Hepatocyte (in vitro differentiated cells): ENCODE measurements at regions not wholly inside any gene's neighbourhood (a gene's known extent, or its start where the extent isn't known, plus 50 kb on each side); places are given as distances from the start of the nearest gene placed in this dataset.

Experiments used
- DNase-seq: peaks from one replicate; pipeline ENCODE4 v3.0.0-alpha.2; 2016; ENCODE audit warnings: low spot score
- H2AFZ ChIP-seq: fragments of 200-600 bp; sonication (generic); 2 replicates; pipeline ENCODE4 v1.6.0; 2016; ENCODE audit warnings: antibody characterized with exemption, mild to moderate bottlenecking
- H3K27ac ChIP-seq: fragments of 200-600 bp; sonication (generic); 2 replicates; pipeline ENCODE4 v1.5.1; 2016; ENCODE audit warnings: mild to moderate bottlenecking
- H3K27me3 ChIP-seq: fragments of 200-600 bp; sonication (generic); 2 replicates; pipeline ENCODE4 v1.6.1; 2016
- H3K36me3 ChIP-seq: fragments of 200-600 bp; sonication (generic); replicated peaks from 2 replicates; pipeline ENCODE4 v1.5.1; 2016; ENCODE audit warnings: low read depth; ENCODE audit not compliant: insufficient read depth
- H3K4me1 ChIP-seq: fragments of 200-600 bp; sonication (generic); 2 replicates; pipeline ENCODE4 v1.5.1; 2016; ENCODE audit warnings: mild to moderate bottlenecking, moderate library complexity; ENCODE audit not compliant: insufficient read depth
- H3K4me2 ChIP-seq: fragments of 200-600 bp; sonication (generic); 2 replicates; pipeline ENCODE4 v1.6.0; 2016
- H3K4me3 ChIP-seq: fragments of 200-600 bp; sonication (generic); 2 replicates; pipeline ENCODE4 v1.5.1; 2016; ENCODE audit warnings: mild to moderate bottlenecking
- H3K79me2 ChIP-seq: fragments of 200-600 bp; sonication (generic); 2 replicates; pipeline ENCODE4 v1.6.0; 2017; ENCODE audit warnings: mild to moderate bottlenecking
- H3K9me2 ChIP-seq: fragments of 200-600 bp; sonication (generic); replicated peaks from 2 replicates; pipeline ENCODE4 v1.6.0; 2017; ENCODE audit warnings: mild to moderate bottlenecking; ENCODE audit not compliant: insufficient read depth
- H3K9me3 ChIP-seq: fragments of 200-600 bp; sonication (generic); 2 replicates; pipeline ENCODE4 v1.5.1; 2016; ENCODE audit warnings: low read depth, mild to moderate bottlenecking
- H4K20me1 ChIP-seq: fragments of 200-600 bp; sonication (generic); 2 replicates; pipeline ENCODE4 v1.6.0; 2016; ENCODE audit warnings: mild to moderate bottlenecking; ENCODE audit not compliant: insufficient read depth, poor library complexity, severe bottlenecking
- EZH2 ChIP-seq: fragments of 200-600 bp; sonication (generic); IDR thresholded peaks from 2 replicates; pipeline ENCODE4 v1.6.1; 2016; ENCODE audit warnings: antibody characterized with exemption, mild to moderate bottlenecking, borderline replicate concordance
- EZH2phosphoT487 ChIP-seq: fragments of 200-600 bp; sonication (generic); IDR thresholded peaks from one replicate; pipeline ENCODE4 v1.6.1; 2018; ENCODE audit warnings: antibody characterized with exemption, mild to moderate bottlenecking, low read depth, moderate library complexity; ENCODE audit not compliant: unreplicated experiment, severe bottlenecking
- WGBS: methylation state at CpG from one replicate; pipeline ENCODE4 v1.1.6; 2016; ENCODE audit warnings: low lambda C conversion rate; ENCODE audit errors: missing lambda C conversion rate; 5-methylcytosine and 5-hydroxymethylcytosine counted together
- TF ChIP-seq, protein P1 (sequence below): fragments of 200-600 bp; sonication (generic); IDR thresholded peaks from 2 replicates; pipeline ENCODE4 v1.5.1; 2016; ENCODE audit warnings: antibody characterized with exemption, mild to moderate bottlenecking; ENCODE audit not compliant: poor library complexity

GRCh38 chr3:21238661-21239060 lies 512.3 kb downstream of the ZNF385D start:
- Histone ChIP-seq H3K4me2 (no peak overlapping the region), H4K20me1 (no peaks in the 10 kb centered on the region), H3K27me3 (no peaks in the 10 kb centered on the region), H3K4me1 (no peaks in the 10 kb centered on the region), H3K9me3 (no peaks in the 10 kb centered on the region), H2AFZ (no peak overlapping the region), H3K4me3 (no peak overlapping the region), H3K27ac (no peak overlapping the region), H3K9me2 (no peaks in the 10 kb centered on the region), H3K79me2 (no peaks in the 10 kb centered on the region), H3K36me3 (no peaks in the 10 kb centered on the region)
- DNase-seq = no peak
- TF ChIP-seq EZH2phosphoT487 (no peak), EZH2 (no peak)
- TF ChIP-seq, protein P1, sequence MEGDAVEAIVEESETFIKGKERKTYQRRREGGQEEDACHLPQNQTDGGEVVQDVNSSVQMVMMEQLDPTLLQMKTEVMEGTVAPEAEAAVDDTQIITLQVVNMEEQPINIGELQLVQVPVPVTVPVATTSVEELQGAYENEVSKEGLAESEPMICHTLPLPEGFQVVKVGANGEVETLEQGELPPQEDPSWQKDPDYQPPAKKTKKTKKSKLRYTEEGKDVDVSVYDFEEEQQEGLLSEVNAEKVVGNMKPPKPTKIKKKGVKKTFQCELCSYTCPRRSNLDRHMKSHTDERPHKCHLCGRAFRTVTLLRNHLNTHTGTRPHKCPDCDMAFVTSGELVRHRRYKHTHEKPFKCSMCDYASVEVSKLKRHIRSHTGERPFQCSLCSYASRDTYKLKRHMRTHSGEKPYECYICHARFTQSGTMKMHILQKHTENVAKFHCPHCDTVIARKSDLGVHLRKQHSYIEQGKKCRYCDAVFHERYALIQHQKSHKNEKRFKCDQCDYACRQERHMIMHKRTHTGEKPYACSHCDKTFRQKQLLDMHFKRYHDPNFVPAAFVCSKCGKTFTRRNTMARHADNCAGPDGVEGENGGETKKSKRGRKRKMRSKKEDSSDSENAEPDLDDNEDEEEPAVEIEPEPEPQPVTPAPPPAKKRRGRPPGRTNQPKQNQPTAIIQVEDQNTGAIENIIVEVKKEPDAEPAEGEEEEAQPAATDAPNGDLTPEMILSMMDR = no peak
- 84% methylated on average over 2 of the region's 2 CpGs for WGBS

GRCh38 chr3:21237638-21238037 lies 513.4 kb downstream of the ZNF385D start:
- H3K4me2 ChIP-seq = no peak overlapping the region
- H3K9me2 ChIP-seq = no peaks in the 10 kb centered on the region
- no peak for TF ChIP-seq EZH2
- no peak for TF ChIP-seq EZH2phosphoT487
- TF ChIP-seq, protein P1 = no peak
- no peaks in the 10 kb centered on the region for H3K79me2 ChIP-seq
- H3K4me1 ChIP-seq = no peaks in the 10 kb centered on the region
- no peak for DNase-seq
- WGBS = 89% methylated on average over 1 of the region's 1 CpG
- H4K20me1 ChIP-seq = no peaks in the 10 kb centered on the region
- no peak overlapping the region for H3K27ac ChIP-seq
- no peaks in the 10 kb centered on the region for H3K36me3 ChIP-seq
- H3K4me3 ChIP-seq = no peak overlapping the region
- no peak overlapping the region for H2AFZ ChIP-seq
- no peaks in the 10 kb centered on the region for H3K9me3 ChIP-seq
- H3K27me3 ChIP-seq = no peaks in the 10 kb centered on the region

DNA sequence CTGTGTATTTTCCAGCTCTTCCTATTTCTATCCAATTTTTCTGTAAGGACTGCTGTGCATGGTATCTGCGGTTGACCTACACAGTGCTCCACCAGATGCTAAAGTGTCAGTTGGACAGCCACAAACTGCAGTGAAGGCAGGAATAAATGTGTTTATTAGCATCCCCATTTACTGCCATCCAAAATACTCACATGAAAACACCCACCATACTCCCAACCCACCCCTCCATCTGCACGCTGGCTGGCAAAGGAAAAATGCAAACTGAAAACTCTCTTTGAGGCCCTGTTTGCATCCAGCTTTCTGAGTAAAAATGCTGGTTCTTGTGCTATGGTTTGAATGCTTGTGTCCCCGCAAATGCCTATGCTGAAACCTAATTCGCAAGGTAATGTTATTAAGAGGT lies 515.5 kb downstream of the ZNF385D start:
- H2AFZ ChIP-seq = no peak overlapping the region
- no peaks in the 10 kb centered on the region for H3K79me2 ChIP-seq
- no peaks in the 10 kb centered on the region for H3K9me3 ChIP-seq
- H3K4me3 ChIP-seq = no peak overlapping the region
- H3K4me1 ChIP-seq = peaks cover under 1% of the 10 kb centered on the region
- WGBS = 87% methylated on average over 4 of the region's 4 CpGs
- DNase-seq = no peak
- no peak overlapping the region for H3K4me2 ChIP-seq
- no peaks in the 10 kb centered on the region for H3K27me3 ChIP-seq
- no peaks in the 10 kb centered on the region for H3K9me2 ChIP-seq
- H3K36me3 ChIP-seq = no peaks in the 10 kb centered on the region
- TF ChIP-seq, protein P1 = no peak
- TF ChIP-seq EZH2phosphoT487 (no peak), EZH2 (no peak)
- H4K20me1 ChIP-seq = no peaks in the 10 kb centered on the region
- H3K27ac ChIP-seq = no peak overlapping the region

- no peak overlapping the region for H3K27ac ChIP-seq
- no peak overlapping the region for H3K4me3 ChIP-seq
- no peak for DNase-seq
- no peaks in the 10 kb centered on the region for H3K36me3 ChIP-seq
- H3K79me2 ChIP-seq = no peaks in the 10 kb centered on the region
- no peaks in the 10 kb centered on the region for H3K9me2 ChIP-seq
- 97% methylated on average over 1 of the region's 1 CpG for WGBS
- H3K9me3 ChIP-seq = no peaks in the 10 kb centered on the region
- no peak overlapping the region for H2AFZ ChIP-seq
- peaks cover 6% of the 10 kb centered on the region for H3K4me1 ChIP-seq
- H3K27me3 ChIP-seq = no peaks in the 10 kb centered on the region
- H4K20me1 ChIP-seq = no peaks in the 10 kb centered on the region
- no peak for TF ChIP-seq EZH2
- TF ChIP-seq EZH2phosphoT487 = no peak
- TF ChIP-seq, protein P1 = no peak
- no peak overlapping the region for H3K4me2 ChIP-seq
Observed at GRCh38 chr3:21234933-21235332, 516.1 kb downstream of the ZNF385D start.
